ENCODE measurements at regions not wholly inside any gene's neighbourhood (a gene's known extent, or its start where the extent isn't known, plus 50 kb on each side); places are given as distances from the start of the nearest gene placed in this dataset.

DNA sequence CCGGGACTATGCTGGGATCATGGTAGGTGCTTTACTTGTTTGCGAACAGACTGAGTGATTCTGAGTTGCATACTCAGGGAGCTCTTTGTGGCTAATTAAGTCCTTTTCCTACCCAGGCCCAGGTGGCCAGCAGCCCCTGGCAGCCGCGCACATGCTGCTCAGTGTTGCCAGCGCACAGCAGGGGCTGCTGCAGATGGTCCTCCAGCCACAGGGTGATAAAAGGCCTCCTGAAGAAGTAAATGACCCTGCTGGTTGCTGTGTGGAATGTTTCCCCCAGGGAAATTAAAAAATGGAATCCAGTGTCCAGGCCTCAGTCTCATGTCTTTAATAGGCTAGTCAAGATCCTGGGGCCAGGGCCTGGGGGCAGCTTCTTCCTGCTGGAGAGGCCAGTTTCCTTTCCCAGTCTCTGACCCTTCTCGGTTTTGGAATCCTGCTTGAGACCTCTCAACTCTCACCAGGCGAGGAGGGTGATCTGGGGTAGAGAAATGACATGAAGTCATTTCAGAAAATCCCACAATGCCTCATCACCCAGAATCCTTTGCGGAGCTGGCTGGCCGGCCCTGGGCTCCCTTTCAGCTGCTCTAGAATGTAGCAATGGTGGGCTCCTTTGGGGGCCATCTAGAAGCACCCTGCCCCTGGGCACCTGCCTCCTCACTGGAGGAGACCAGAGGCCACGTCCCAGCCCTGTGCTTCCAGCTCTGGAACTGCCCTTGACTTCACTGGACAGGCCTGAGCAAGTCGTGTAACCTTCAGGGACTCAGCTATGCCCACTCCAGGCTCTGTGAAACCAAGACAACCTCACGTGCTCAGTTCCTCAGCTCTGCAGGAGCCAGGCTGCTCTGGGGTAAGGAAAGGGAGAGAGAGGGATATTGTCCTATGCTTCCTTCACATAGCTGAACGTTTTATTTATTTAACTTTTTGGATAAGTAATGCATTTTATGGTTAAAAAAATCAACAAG is 131.4 kb downstream of the MRPS6 start:
- DNase-seq (ENCODE audit: low read depth, low spot score) (no peak), ATAC-seq (no peak; the same call in 1 of the 2 replicates)
- BruUV-seq (replicated peaks): no TSS peak
- Histone ChIP-seq H3K9me3 (ENCODE audit: control insufficient read depth, insufficient read depth, low read depth, low read length) (no peaks in the 10 kb centered on the region), H3K27ac (ENCODE audit: low read length) (peak overlapping the region; percentile 91), H3K36me3 (ENCODE audit: control insufficient read depth, insufficient read depth, low read length) (no peaks in the 10 kb centered on the region), H3K4me3 (ENCODE audit: low read depth in 2 of 2, low read length in 2 of 2) (no peak overlapping the region), H3K4me1 (ENCODE audit: control insufficient read depth, insufficient read depth, low read length) (peaks cover 38% of the 10 kb centered on the region), H3K27me3 (ENCODE audit: control insufficient read depth, insufficient read depth, low read length) (no peaks in the 10 kb centered on the region)
- ChIA-PET POLR2A (interaction anchor here (1.0 kb wide), 1 partner anchor 531 kb away, joined by 6 read pairs; no protein-coding TSS in a partner anchor), CTCF (no interaction called here)
- in situ Hi-C loops (cut with HindIII; ENCODE audit: low pct_unique_long_range_greater_than_20kb, low sequenced_read_pairs) (no loop called here), intact Hi-C loops (cut with micrococcal nuclease; ENCODE audit: unreplicated experiment) (no loop called here)
- TF ChIP-seq CTCF (IDR thresholded peaks at IDR 0.05) (no peak), TCF7L2 (IDR thresholded peaks at IDR 0.05; ENCODE audit: low read depth, low read length) (0 out of 2 replicates have a peak, but pooled peaks have one; percentile 24)

- Histone ChIP-seq H3K9me3 (ENCODE audit: control insufficient read depth, insufficient read depth, low read depth, low read length) (no peaks in the 10 kb centered on the region), H3K4me1 (ENCODE audit: control insufficient read depth, insufficient read depth, low read length) (peaks cover 35% of the 10 kb centered on the region), H3K27ac (ENCODE audit: low read length) (peak overlapping the region; percentile 65), H3K27me3 (ENCODE audit: control insufficient read depth, insufficient read depth, low read length) (no peaks in the 10 kb centered on the region), H3K36me3 (ENCODE audit: control insufficient read depth, insufficient read depth, low read length) (no peaks in the 10 kb centered on the region), H3K4me3 (ENCODE audit: low read depth in 2 of 2, low read length in 2 of 2) (no peak overlapping the region)
- DNase-seq (ENCODE audit: low read depth, low spot score) (no peak), ATAC-seq (no peak)
- POLR2A ChIA-PET: no interaction called here
- intact Hi-C loops (cut with micrococcal nuclease; ENCODE audit: unreplicated experiment): no loop called here
- in situ Hi-C loops (cut with HindIII; ENCODE audit: low pct_unique_long_range_greater_than_20kb, low sequenced_read_pairs): no loop called here
- CTCF ChIA-PET: interaction anchor here (0.6 kb wide), 1 partner anchor 283 kb away, joined by 4 read pairs; no protein-coding TSS in a partner anchor
- no TSS peak for BruUV-seq (replicated peaks)
- TF ChIP-seq SIN3A (IDR thresholded peaks at IDR 0.05; ENCODE audit: borderline replicate concordance, insufficient read depth, low read depth, low read length) (no peak), POLR2AphosphoS5 (IDR thresholded peaks at IDR 0.05; ENCODE audit: low read depth, low read length) (no peak), CTCF (IDR thresholded peaks at IDR 0.05) (no peak), TCF7L2 (IDR thresholded peaks at IDR 0.05; ENCODE audit: low read depth, low read length) (no peak), REST (IDR thresholded peaks at IDR 0.05; ENCODE audit: insufficient read depth in 1 of 2, low read depth in 2 of 2, low read length in 1 of 2) (no peak)
Observed at GRCh38 chr21:34205811-34206571, 132.6 kb downstream of the MRPS6 start.

All from Panc1 (cell line).